Omental fat pad (tissue), 3 donors: ENCODE measurements at regions not wholly inside any gene's neighbourhood (a gene's known extent, or its start where the extent isn't known, plus 50 kb on each side); places are given as distances from the start of the nearest gene placed in this dataset.

ENCODE experiments used
- ATAC-seq: fragments of 150-250 bp; one replicate; pipeline ENCODE4 v1.9.1; 2016; ENCODE audit warnings: mild to moderate bottlenecking, moderate library complexity; ENCODE audit not compliant: low FRiP score
- DNase-seq: peaks from one replicate; pipeline ENCODE4 v3.0.0-alpha.2; 2019; ENCODE audit warnings: low spot score
- TF ChIP-seq, protein P1 (sequence below), 3 donors: fragments of 450-650 bp; IDR thresholded peaks; one replicate each; pipeline ENCODE4 v1.5.1; 2016 to 2017; ENCODE audit warnings: antibody characterized with exemption in 3 of 3, mild to moderate bottlenecking in 3 of 3, moderate library complexity in 2 of 3

DNA sequence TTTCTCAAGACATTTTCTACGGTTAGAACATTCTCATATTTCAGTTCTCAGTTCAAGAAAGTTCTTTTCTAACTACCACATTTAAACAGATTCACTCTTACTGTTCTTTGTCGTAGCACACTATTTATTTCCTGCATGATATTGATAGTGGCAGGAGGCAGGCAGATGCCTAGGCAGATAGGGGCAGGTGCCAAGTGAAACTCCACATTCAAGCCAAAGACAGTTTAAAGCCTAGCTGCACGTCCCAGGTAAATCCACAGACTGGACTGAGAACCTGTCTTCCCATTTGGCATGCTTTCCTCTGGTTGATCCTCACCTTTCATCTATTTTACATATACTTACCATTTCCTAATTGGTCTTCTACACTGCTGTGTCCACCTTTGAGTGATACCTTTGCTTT is 359.3 kb downstream of the TMX3 start:
- DNase-seq (no peak), ATAC-seq (no peak)
- TF ChIP-seq, protein P1, sequence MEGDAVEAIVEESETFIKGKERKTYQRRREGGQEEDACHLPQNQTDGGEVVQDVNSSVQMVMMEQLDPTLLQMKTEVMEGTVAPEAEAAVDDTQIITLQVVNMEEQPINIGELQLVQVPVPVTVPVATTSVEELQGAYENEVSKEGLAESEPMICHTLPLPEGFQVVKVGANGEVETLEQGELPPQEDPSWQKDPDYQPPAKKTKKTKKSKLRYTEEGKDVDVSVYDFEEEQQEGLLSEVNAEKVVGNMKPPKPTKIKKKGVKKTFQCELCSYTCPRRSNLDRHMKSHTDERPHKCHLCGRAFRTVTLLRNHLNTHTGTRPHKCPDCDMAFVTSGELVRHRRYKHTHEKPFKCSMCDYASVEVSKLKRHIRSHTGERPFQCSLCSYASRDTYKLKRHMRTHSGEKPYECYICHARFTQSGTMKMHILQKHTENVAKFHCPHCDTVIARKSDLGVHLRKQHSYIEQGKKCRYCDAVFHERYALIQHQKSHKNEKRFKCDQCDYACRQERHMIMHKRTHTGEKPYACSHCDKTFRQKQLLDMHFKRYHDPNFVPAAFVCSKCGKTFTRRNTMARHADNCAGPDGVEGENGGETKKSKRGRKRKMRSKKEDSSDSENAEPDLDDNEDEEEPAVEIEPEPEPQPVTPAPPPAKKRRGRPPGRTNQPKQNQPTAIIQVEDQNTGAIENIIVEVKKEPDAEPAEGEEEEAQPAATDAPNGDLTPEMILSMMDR (IDR thresholded peaks at IDR 0.05), result no peak

GRCh38 chr18:68354176-68354575 is 360.7 kb downstream of the TMX3 start:
- TF ChIP-seq, protein P1 (IDR thresholded peaks at IDR 0.05), result no peak
- DNase-seq (no peak), ATAC-seq (no peak)

DNA sequence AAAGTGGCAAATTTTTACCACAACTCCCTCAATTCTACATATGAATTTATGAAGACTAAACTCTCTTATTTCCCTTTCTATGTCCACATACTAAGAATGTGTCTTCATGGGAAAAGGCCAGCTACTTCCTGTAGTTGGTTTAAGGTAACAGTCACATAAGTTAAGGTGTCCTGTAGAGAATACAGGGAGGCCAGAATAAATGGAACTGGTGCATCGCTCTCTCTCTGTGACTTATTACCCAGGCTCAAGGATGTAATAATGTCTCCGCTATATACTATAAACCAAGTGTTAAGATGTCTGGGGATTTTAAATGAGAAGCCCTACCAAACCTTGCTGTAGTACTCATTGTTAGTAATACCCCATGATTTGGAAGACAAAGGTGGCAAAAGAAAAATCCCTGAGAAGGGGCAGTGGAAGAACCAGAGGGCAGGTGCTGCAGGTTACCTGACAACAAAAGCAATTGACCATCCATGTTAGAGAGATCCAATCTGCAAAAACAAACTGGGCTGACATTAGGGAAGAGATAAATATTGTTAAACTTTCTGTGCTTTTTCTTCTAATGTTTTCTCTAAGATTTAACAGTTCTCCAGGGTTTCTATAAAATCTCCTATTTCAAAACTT is 372.8 kb downstream of the TMX3 start:
- TF ChIP-seq, protein P1 (IDR thresholded peaks at IDR 0.05), result no peak
- no peak for ATAC-seq

DNA sequence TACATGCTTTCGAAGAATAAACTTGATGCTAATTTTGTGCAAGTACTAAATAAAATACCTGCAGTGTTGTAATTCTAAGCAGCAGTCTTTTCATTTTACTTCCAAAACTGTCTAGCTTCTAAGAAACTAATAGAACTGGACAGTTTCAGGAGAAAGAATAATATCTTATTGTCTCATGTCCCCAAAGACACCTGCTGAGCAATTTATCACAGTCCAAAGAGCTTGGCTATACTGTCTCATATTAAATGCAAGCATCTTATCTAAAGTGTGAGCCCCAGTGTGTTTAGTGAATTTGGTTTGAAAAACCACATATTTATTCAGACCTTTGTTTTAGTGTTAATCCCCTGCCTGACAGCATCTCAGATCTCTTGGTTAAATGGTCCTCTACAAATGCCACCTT is 374.3 kb downstream of the TMX3 start:
- ATAC-seq, result no peak
- no peak for DNase-seq
- TF ChIP-seq, protein P1 (IDR thresholded peaks at IDR 0.05), result no peak

More for the DNA sequence above, 372.8 kb downstream of the TMX3 start:
- no peak for DNase-seq

DNA sequence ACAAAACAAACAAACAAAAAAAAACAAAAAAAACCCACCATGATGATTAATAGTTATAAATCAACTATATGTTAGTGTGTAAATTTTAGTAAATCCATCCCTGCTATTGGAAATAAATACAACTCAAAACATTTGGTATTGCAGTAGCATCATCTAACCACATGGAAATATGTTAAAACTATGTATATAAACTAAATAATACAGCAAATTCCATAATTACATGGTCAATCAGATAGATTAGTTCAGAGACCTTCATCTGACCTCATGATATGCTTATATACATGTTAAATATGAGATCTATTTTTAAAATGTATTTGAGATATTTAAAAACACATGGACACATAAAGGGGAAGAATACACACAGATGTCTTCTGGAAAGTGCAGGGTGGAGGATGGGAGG is 384.2 kb downstream of the TMX3 start:
- DNase-seq, result no peak
- ATAC-seq, result no peak

DNA sequence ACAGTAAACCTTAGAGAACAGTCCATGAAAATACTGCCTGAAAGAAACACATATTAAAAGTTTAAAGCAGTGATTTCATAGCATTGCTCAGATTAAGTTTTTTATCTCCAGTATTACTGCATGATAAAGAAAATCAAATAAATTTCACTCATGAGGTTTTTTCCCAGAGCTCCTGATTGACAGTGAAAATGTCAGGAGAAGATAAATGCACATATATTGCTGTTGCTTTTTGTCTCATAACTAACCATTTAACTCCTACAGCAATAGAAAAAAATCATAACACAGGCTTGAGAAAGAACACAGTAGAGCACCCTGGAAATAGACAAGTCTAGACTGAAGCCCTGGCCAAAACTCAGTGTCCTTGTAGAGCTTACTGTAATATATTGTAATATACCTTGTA is 391.0 kb downstream of the TMX3 start:
- ATAC-seq, result no peak
- TF ChIP-seq, protein P1 (IDR thresholded peaks at IDR 0.05), result no peak
- no peak for DNase-seq

More for the DNA sequence above, 384.2 kb downstream of the TMX3 start:
- TF ChIP-seq, protein P1 (IDR thresholded peaks at IDR 0.05), result no peak

DNA sequence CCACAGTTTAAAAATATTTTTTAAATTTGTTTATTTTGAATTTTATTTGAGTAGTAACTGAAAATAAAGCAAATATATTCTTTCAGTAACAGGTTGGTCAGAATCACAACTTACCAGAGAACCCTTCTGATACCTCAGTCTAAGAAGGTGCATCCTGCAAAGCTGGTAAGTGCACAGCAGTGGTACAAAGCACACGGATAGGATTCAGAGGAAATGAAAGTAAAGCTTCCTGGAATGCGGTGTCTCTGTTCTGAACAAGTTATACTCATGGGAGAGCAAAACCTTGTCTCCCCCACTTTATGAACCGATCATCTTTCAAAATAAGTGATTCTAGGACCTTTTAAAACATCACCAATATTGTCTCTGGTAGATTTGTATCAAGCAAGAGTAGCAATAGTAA is 398.3 kb downstream of the TMX3 start:
- DNase-seq (no peak), ATAC-seq (no peak)
- TF ChIP-seq, protein P1 (IDR thresholded peaks at IDR 0.05), result no peak
